HL-60 (cell line): ENCODE measurements at regions not wholly inside any gene's neighbourhood (a gene's known extent, or its start where the extent isn't known, plus 50 kb on each side); places are given as distances from the start of the nearest gene placed in this dataset.

ENCODE experiments used
- CTCF ChIP-seq: IDR thresholded peaks from one replicate; pipeline ENCODE4 v1.5.1; 2011; ENCODE audit warnings: low read length, control low read depth, inconsistent platforms; ENCODE audit not compliant: insufficient read depth
- POLR2AphosphoS5 ChIP-seq: IDR thresholded peaks from 2 replicates; pipeline ENCODE4 v1.6.1; 2012; ENCODE audit warnings: low read depth

- TF ChIP-seq POLR2AphosphoS5 (no peak), CTCF (no peak)
These were observed 353.2 kb downstream of the ADRA2A start for GRCh38 chr10:111430070-111430469.
